Endothelial cell of umbilical vein (primary cell): ENCODE measurements at regions not wholly inside any gene's neighbourhood (a gene's known extent, or its start where the extent isn't known, plus 50 kb on each side); places are given as distances from the start of the nearest gene placed in this dataset.
A peak's percentile ranks its signal among the peaks of the same experiment; 100 is the strongest.

Experiments
- BruUV-seq: library from RNA; stranded (reverse); fragments of 400-500 nt; replicated peaks from 2 replicates; lab custom pipeline; 2021; lab: Mats Ljungman, UMichigan
- CTCF ChIA-PET: fragments of 300-600, 350-600 bp; sonication (Branson Sonifier 250); formaldehyde crosslinking; loops from one replicate; lab custom pipeline; 2021; ENCODE audit warnings: antibody characterized with exemption, inconsistent platforms; lab: Charles Lee
- POLR2A ChIA-PET: fragments of 300-600, 350-600 bp; sonication (Branson Sonifier 250); formaldehyde crosslinking; loops from one replicate; lab custom pipeline; 2021; ENCODE audit warnings: antibody characterized with exemption, inconsistent platforms; lab: Charles Lee
- DNase-seq: peaks from one replicate; pipeline ENCODE4 v3.0.0-alpha.2; 2011; ENCODE audit warnings: low read depth, low spot score
- FAIRE-seq: peaks from 2 replicates; lab custom pipeline; 2011; peaks lifted over from hg19 to GRCh38; lab: Jason Lieb, UNC
- H2AFZ ChIP-seq: 2 replicates; pipeline ENCODE4 v1.6.0; 2012; ENCODE audit warnings: low read depth, low read length, control low read depth, inconsistent platforms
- H3K27ac ChIP-seq: 2 replicates; pipeline ENCODE4 v1.5.1; 2011; ENCODE audit warnings: low read depth, mild to moderate bottlenecking, control low read depth, low read length, moderate library complexity; ENCODE audit not compliant: insufficient read depth
- H3K27me3 ChIP-seq, 2 experiments: 2 replicates each; pipeline versions ENCODE4 v1.6.0 to v1.6.1; 2011; ENCODE audit warnings: low read length in 2 of 2, mixed read lengths in 1 of 2; ENCODE audit not compliant: control insufficient read depth in 2 of 2, insufficient read depth in 2 of 2
- H3K36me3 ChIP-seq, 2 experiments: 2 replicates in 1 of 2; 3 replicates in 1 of 2; pipeline ENCODE4 v1.5.1; 2011; ENCODE audit warnings: low read length in 2 of 2, mild to moderate bottlenecking in 1 of 2, moderate library complexity in 1 of 2; ENCODE audit not compliant: control insufficient read depth in 2 of 2, insufficient read depth in 2 of 2; ENCODE audit errors: extremely low read depth in 1 of 2
- H3K4me1 ChIP-seq: 3 replicates; pipeline ENCODE4 v1.5.1; 2011; ENCODE audit warnings: mild to moderate bottlenecking, low read length; ENCODE audit not compliant: control insufficient read depth, insufficient read depth; ENCODE audit errors: extremely low read depth
- H3K4me2 ChIP-seq: 2 replicates; pipeline ENCODE4 v1.6.1; 2011; ENCODE audit warnings: low read length, control low read depth, mixed read lengths; ENCODE audit not compliant: insufficient read depth
- H3K4me3 ChIP-seq, 3 experiments: fragments of 200-600 bp in 1 of 3; sonication (generic), shearing (Covaris generic) in 1 of 3; replicated peaks in 1 of 3; 2 replicates each; pipeline ENCODE4 v1.5.1; 2011 to 2016; ENCODE audit warnings: control low read depth in 3 of 3, low read length in 3 of 3, mild to moderate bottlenecking in 2 of 3, inconsistent platforms in 1 of 3, low read depth in 1 of 3, moderate library complexity in 1 of 3; ENCODE audit not compliant: insufficient read depth in 1 of 3
- H3K79me2 ChIP-seq: 2 replicates; pipeline ENCODE4 v1.6.0; 2012; ENCODE audit warnings: low read length, inconsistent platforms; ENCODE audit not compliant: control insufficient read depth, insufficient read depth
- H3K9ac ChIP-seq: replicated peaks from 2 replicates; pipeline ENCODE3; 2011; ENCODE audit warnings: low read length, control low read depth; ENCODE audit not compliant: insufficient read depth; ENCODE audit errors: extremely low read depth
- H3K9me1 ChIP-seq: replicated peaks from 3 replicates; pipeline ENCODE4 v1.6.0; 2011; ENCODE audit warnings: mild to moderate bottlenecking, low read length; ENCODE audit not compliant: control insufficient read depth, insufficient read depth; ENCODE audit errors: extremely low read depth
- H3K9me3 ChIP-seq: replicated peaks from 2 replicates; pipeline ENCODE4 v1.5.1; 2012; ENCODE audit warnings: low read length, inconsistent platforms; ENCODE audit not compliant: control insufficient read depth, insufficient read depth
- H4K20me1 ChIP-seq: replicated peaks from 2 replicates; pipeline ENCODE3; 2011; ENCODE audit warnings: mild to moderate bottlenecking, low read length; ENCODE audit not compliant: control insufficient read depth, insufficient read depth; ENCODE audit errors: extremely low read depth
- EZH2 ChIP-seq: IDR thresholded peaks from 2 replicates; pipeline ENCODE4 v1.6.1; 2012; ENCODE audit warnings: borderline replicate concordance, low read depth, mild to moderate bottlenecking, moderate library complexity, low read length, inconsistent platforms; ENCODE audit not compliant: severe bottlenecking
- FOS ChIP-seq: IDR thresholded peaks from 2 replicates; pipeline ENCODE4 v1.6.1; 2011; ENCODE audit warnings: mild to moderate bottlenecking, low read length, moderate library complexity, borderline replicate concordance; ENCODE audit not compliant: insufficient read depth
- GATA2 ChIP-seq: IDR thresholded peaks from 2 replicates; pipeline ENCODE4 v1.7.0; 2011; ENCODE audit warnings: low read depth, mild to moderate bottlenecking, moderate library complexity, mixed read lengths, low read length; ENCODE audit not compliant: insufficient read length, insufficient read depth
- JUN ChIP-seq: IDR thresholded peaks from 2 replicates; pipeline ENCODE4 v1.6.1; 2011; ENCODE audit warnings: borderline replicate concordance, low read depth; ENCODE audit not compliant: insufficient read length, insufficient read depth
- MYC ChIP-seq: IDR thresholded peaks from one replicate; pipeline ENCODE4 v1.6.1; 2011; ENCODE audit warnings: mild to moderate bottlenecking, low read depth, low read length
- POLR2A ChIP-seq: IDR thresholded peaks from 2 replicates; pipeline ENCODE4 v1.6.1; 2012; ENCODE audit warnings: low read depth, mild to moderate bottlenecking, control low read depth, low read length
- POLR2AphosphoS5 ChIP-seq: IDR thresholded peaks from 2 replicates; pipeline ENCODE4 v1.6.1; 2012; ENCODE audit warnings: low read depth, mild to moderate bottlenecking, control low read depth, low read length, moderate library complexity; ENCODE audit not compliant: insufficient read depth
- dilution Hi-C: fragments of 300-500 bp; cut with MboI; formaldehyde crosslinking; loops from one replicate; pipeline ENCODE4 v1.15.0; 2019; ENCODE audit warnings: low sequenced_read_pairs; ENCODE audit not compliant: extremely low pct_ligation_motif_present
- intact Hi-C: fragments of 100-400 bp; cut with micrococcal nuclease; formaldehyde crosslinking; loops from one replicate; pipeline ENCODE4 v1.10.0; 2022
- TF ChIP-seq, protein P1 (sequence below), 2 donors: IDR thresholded peaks; 1 replicate in 1 of 2; 2 replicates in 1 of 2; pipeline ENCODE4 v1.5.1; 2011; ENCODE audit warnings: low read length in 2 of 2, mild to moderate bottlenecking in 2 of 2, moderate library complexity in 2 of 2, control low read depth in 1 of 2, inconsistent platforms in 1 of 2, low read depth in 1 of 2; ENCODE audit not compliant: insufficient read depth in 1 of 2; ENCODE audit errors: extremely low read depth in 1 of 2
- TF ChIP-seq, protein P2 (sequence below): IDR thresholded peaks from 2 replicates; pipeline ENCODE4 v1.6.1; 2011; ENCODE audit not compliant: insufficient read depth, insufficient read length

DNA sequence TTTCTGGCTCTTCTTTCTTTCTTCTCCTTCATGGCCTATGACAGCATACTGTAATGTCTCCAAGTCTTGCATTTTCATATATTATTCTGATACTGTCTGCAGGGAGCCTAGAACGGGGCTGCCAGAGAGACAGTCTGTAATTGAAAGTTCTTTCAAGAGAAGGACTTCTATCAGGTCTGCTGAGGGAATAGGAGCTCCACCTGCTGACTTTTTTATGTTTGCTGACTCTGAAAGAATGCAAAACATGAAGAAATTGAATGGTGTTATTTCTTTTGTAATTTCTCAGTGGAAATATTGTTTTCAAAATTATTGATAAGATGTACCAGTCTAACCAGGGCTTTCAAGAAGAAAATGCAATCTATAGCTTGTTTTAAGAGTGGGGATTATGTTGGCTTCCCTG, 121.9 kb upstream of the RFX3 start:
- POLR2A ChIA-PET, result interaction anchor here (0.6 kb wide), 1 partner anchor 121 kb away, joined by 3 read pairs; no protein-coding TSS in a partner anchor
- DNase-seq (peak; percentile 18), FAIRE-seq (no peak)
- H4K20me1 ChIP-seq, result no peaks in the 10 kb centered on the region
- intact Hi-C loops (loop anchor here (1.0 kb wide), 1 partner anchor 180 kb away; no protein-coding TSS in a partner anchor), dilution Hi-C loops (no loop called here)
- no peaks in the 10 kb centered on the region for H3K9me3 ChIP-seq
- no peaks in the 10 kb centered on the region for H3K36me3 ChIP-seq
- H3K79me2 ChIP-seq, result no peaks in the 10 kb centered on the region
- TF ChIP-seq, protein P1, sequence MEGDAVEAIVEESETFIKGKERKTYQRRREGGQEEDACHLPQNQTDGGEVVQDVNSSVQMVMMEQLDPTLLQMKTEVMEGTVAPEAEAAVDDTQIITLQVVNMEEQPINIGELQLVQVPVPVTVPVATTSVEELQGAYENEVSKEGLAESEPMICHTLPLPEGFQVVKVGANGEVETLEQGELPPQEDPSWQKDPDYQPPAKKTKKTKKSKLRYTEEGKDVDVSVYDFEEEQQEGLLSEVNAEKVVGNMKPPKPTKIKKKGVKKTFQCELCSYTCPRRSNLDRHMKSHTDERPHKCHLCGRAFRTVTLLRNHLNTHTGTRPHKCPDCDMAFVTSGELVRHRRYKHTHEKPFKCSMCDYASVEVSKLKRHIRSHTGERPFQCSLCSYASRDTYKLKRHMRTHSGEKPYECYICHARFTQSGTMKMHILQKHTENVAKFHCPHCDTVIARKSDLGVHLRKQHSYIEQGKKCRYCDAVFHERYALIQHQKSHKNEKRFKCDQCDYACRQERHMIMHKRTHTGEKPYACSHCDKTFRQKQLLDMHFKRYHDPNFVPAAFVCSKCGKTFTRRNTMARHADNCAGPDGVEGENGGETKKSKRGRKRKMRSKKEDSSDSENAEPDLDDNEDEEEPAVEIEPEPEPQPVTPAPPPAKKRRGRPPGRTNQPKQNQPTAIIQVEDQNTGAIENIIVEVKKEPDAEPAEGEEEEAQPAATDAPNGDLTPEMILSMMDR (IDR thresholded peaks at IDR 0.05; ENCODE audit: extremely low read depth in 1 of 2, insufficient read depth in 1 of 2, low read depth in 1 of 2, low read length in 2 of 2), result no peak
- TF ChIP-seq POLR2A (no peak), MYC (no peak), FOS (no peak), JUN (no peak), EZH2 (no peak), POLR2AphosphoS5 (no peak), GATA2 (no peak)
- TF ChIP-seq, protein P2, sequence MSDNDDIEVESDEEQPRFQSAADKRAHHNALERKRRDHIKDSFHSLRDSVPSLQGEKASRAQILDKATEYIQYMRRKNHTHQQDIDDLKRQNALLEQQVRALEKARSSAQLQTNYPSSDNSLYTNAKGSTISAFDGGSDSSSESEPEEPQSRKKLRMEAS, result no peak
- H2AFZ ChIP-seq, result no peak overlapping the region
- no peaks in the 10 kb centered on the region for H3K27me3 ChIP-seq
- CTCF ChIA-PET, result interaction anchor here (0.8 to 3.3 kb wide), 5 partner anchors 13 to 407 kb away, joined by 3 to 16 read pairs (median 4); no protein-coding TSS in a partner anchor
- no peak overlapping the region for H3K4me3 ChIP-seq
- no peak overlapping the region for H3K9ac ChIP-seq
- no peaks in the 10 kb centered on the region for H3K4me1 ChIP-seq
- H3K9me1 ChIP-seq, result no peaks in the 10 kb centered on the region
- H3K27ac ChIP-seq, result no peak overlapping the region
- BruUV-seq, result no TSS peak
- H3K4me2 ChIP-seq, result no peak overlapping the region
